HEK293 (cell line): ENCODE measurements at regions not wholly inside any gene's neighbourhood (a gene's known extent, or its start where the extent isn't known, plus 50 kb on each side); places are given as distances from the start of the nearest gene placed in this dataset.

Source experiments
- CTCF ChIP-seq: fragments of 450-650 bp; formaldehyde crosslinking; IDR thresholded peaks from 2 replicates; pipeline ENCODE4 v1.5.1; 2016; ENCODE audit warnings: missing biosample characterization, missing genetic modification characterization
- KLF16 ChIP-seq: fragments of 450-650 bp; formaldehyde crosslinking; IDR thresholded peaks from 2 replicates; pipeline ENCODE4 v1.5.1; 2017; ENCODE audit warnings: missing biosample characterization, missing genetic modification characterization
- PRDM2 ChIP-seq: fragments of 450-650 bp; formaldehyde crosslinking; IDR thresholded peaks from 2 replicates; pipeline ENCODE4 v1.5.1; 2016; ENCODE audit warnings: missing biosample characterization, missing genetic modification characterization, borderline replicate concordance
- ZBTB8A ChIP-seq: fragments of 450-650 bp; formaldehyde crosslinking; IDR thresholded peaks from 2 replicates; pipeline ENCODE4 v1.5.1; 2016; ENCODE audit warnings: missing biosample characterization, missing genetic modification characterization
- ZNF18 ChIP-seq: fragments of 450-650 bp; formaldehyde crosslinking; IDR thresholded peaks from 2 replicates; pipeline ENCODE4 v1.5.1; 2016; ENCODE audit warnings: missing biosample characterization, missing genetic modification characterization
- TF ChIP-seq, protein P1 (sequence below): fragments of 450-650 bp; formaldehyde crosslinking; IDR thresholded peaks from 2 replicates; pipeline ENCODE4 v1.5.1; 2016; ENCODE audit warnings: missing biosample characterization, missing genetic modification characterization, low read depth

- TF ChIP-seq CTCF (tag by site-specific recombination) = no peak
- no peak for TF ChIP-seq KLF16 (tag by site-specific recombination)
- no peak for TF ChIP-seq ZNF18 (tag by site-specific recombination)
- TF ChIP-seq PRDM2 (tag by site-specific recombination) = no peak
- TF ChIP-seq ZBTB8A (tag by site-specific recombination) = no peak
- TF ChIP-seq, protein P1, sequence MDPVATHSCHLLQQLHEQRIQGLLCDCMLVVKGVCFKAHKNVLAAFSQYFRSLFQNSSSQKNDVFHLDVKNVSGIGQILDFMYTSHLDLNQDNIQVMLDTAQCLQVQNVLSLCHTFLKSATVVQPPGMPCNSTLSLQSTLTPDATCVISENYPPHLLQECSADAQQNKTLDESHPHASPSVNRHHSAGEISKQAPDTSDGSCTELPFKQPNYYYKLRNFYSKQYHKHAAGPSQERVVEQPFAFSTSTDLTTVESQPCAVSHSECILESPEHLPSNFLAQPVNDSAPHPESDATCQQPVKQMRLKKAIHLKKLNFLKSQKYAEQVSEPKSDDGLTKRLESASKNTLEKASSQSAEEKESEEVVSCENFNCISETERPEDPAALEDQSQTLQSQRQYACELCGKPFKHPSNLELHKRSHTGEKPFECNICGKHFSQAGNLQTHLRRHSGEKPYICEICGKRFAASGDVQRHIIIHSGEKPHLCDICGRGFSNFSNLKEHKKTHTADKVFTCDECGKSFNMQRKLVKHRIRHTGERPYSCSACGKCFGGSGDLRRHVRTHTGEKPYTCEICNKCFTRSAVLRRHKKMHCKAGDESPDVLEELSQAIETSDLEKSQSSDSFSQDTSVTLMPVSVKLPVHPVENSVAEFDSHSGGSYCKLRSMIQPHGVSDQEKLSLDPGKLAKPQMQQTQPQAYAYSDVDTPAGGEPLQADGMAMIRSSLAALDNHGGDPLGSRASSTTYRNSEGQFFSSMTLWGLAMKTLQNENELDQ (tag by site-specific recombination) = no peak
These were observed 1494.8 kb downstream of the KCNT2 start for GRCh38 chr1:195113471-195113870.
